MCF 10A (cell line): ENCODE measurements at regions not wholly inside any gene's neighbourhood (a gene's known extent, or its start where the extent isn't known, plus 50 kb on each side); places are given as distances from the start of the nearest gene placed in this dataset.

Experiments used
- BruUV-seq: library from RNA; stranded (reverse); fragments of 400-500 nt; replicated peaks from 2 replicates; lab custom pipeline; 2021; lab: Mats Ljungman, UMichigan
- CTCF ChIA-PET: fragments of 300-600 bp; sonication (Branson Sonifier 250); formaldehyde crosslinking; extraction: SDS; loops from one replicate; lab custom pipeline; 2021; ENCODE audit warnings: antibody characterized with exemption, inconsistent platforms; lab: Yijun Ruan, JAX
- POLR2A ChIA-PET: fragments of 300-600, 350-650 bp; sonication (Branson Sonifier 250); formaldehyde crosslinking; extraction: SDS; loops from one replicate; lab custom pipeline; 2020; ENCODE audit warnings: antibody characterized with exemption, inconsistent platforms; lab: Yijun Ruan, JAX
- DNase-seq: peaks from one replicate; pipeline ENCODE4 v3.0.0-alpha.2; 2018; ENCODE audit not compliant: unreplicated experiment
- H3K27ac Mint-ChIP-seq: one replicate; pipeline ENCODE4 v1.8.0; 2022; ENCODE audit warnings: mild to moderate bottlenecking, low read depth, mixed read lengths; ENCODE audit not compliant: unreplicated experiment
- H3K27me3 Mint-ChIP-seq: one replicate; pipeline ENCODE4 v1.8.0; 2022; ENCODE audit warnings: mixed read lengths; ENCODE audit not compliant: insufficient read depth, unreplicated experiment
- H3K36me3 Mint-ChIP-seq: one replicate; pipeline ENCODE4 v1.8.0; 2022; ENCODE audit warnings: mild to moderate bottlenecking, moderate library complexity, mixed read lengths; ENCODE audit not compliant: insufficient read depth, unreplicated experiment
- H3K4me1 Mint-ChIP-seq: one replicate; pipeline ENCODE4 v1.8.0; 2022; ENCODE audit warnings: mixed read lengths; ENCODE audit not compliant: insufficient read depth, unreplicated experiment
- H3K4me3 Mint-ChIP-seq: one replicate; pipeline ENCODE4 v1.8.0; 2022; ENCODE audit warnings: mild to moderate bottlenecking, moderate library complexity, mixed read lengths; ENCODE audit not compliant: unreplicated experiment
- H3K9me3 Mint-ChIP-seq: one replicate; pipeline ENCODE4 v1.8.0; 2022; ENCODE audit warnings: mixed read lengths; ENCODE audit not compliant: unreplicated experiment
- CTCF ChIP-seq: fragments of 200-600 bp; IDR thresholded peaks from one replicate; pipeline ENCODE4 v1.8.0; 2022; ENCODE audit warnings: antibody characterized with exemption, mild to moderate bottlenecking; ENCODE audit not compliant: unreplicated experiment
- intact Hi-C: fragments of 100-400 bp; cut with micrococcal nuclease; formaldehyde crosslinking; loops from 2 replicates; pipeline ENCODE4 v1.14.1; 2022

DNA sequence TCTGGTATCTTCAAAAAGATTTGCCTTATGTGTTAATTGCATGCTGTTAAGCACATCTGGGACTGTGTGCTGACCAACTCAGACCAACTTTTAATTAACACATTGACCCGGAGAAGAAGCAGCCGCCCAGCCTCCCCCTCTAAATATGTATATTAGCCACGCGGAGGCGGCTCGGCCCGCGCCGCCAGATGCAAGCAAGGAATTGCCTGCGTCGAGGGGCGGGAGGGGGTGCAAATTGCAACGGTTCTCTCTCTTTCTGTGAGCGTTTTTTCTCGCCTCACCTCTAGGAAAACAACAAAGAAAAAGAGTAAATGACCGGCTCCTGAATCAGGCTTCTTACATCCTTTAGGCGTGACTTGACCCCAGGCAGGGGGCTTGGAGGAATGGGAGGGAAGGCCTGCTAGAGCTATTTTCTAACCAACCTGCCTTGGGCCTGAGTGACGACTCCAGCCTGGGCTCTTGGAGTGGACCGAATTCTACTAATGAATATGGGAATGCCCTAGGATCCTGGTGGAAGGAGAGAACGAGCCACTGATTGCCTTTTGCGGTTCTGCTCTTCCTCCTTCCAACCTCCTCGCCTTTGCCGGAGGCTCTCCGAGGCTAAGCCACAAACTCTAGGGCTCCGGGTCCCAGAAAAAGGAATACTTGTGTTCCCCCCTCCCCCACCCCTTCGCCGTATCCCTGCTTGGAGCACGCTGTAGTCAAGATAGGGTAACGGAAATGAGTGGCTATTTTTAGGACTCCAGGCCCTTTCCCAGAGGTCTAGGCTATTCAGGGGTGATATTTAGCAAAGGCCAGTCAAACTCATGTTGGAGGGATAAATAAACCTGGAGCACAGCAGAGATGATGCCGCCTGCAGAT lies 417.0 kb upstream of the ESRRG start:
- ChIA-PET CTCF (interaction anchor here (0.6 kb wide), 1 partner anchor 14 kb away, joined by 3 read pairs; no protein-coding TSS in a partner anchor), POLR2A (no interaction called here)
- no peak overlapping the region for H3K27ac Mint-ChIP-seq

GRCh38 chr1:217139513-217139912 lies 416.3 kb upstream of the ESRRG start:
- Mint-ChIP-seq H3K9me3 (peaks cover 25% of the 10 kb centered on the region), H3K4me3 (no peak overlapping the region), H3K4me1 (peaks cover 5% of the 10 kb centered on the region), H3K36me3 (no peaks in the 10 kb centered on the region), H3K27me3 (no peaks in the 10 kb centered on the region), H3K27ac (no peak overlapping the region)
- intact Hi-C loops: no loop called here
- BruUV-seq: no TSS peak
- no peak for DNase-seq
- ChIA-PET POLR2A (no interaction called here), CTCF (interaction anchor here (0.6 kb wide), 1 partner anchor 15 kb away, joined by 3 read pairs; no protein-coding TSS in a partner anchor)
- no peak for TF ChIP-seq CTCF

More for the DNA sequence above, 417.0 kb upstream of the ESRRG start:
- H3K4me1 Mint-ChIP-seq: peaks cover 2% of the 10 kb centered on the region
- intact Hi-C loops: loop anchor here (5.0 kb wide), 1 partner anchor 47 kb away; no protein-coding TSS in a partner anchor
- TF ChIP-seq CTCF: no peak
- no peak overlapping the region for H3K4me3 Mint-ChIP-seq
- peaks cover 20% of the 10 kb centered on the region for H3K9me3 Mint-ChIP-seq
- no peak for DNase-seq
- no peaks in the 10 kb centered on the region for H3K36me3 Mint-ChIP-seq
- no TSS peak for BruUV-seq
- H3K27me3 Mint-ChIP-seq: no peaks in the 10 kb centered on the region

GRCh38 chr1:217138799-217139466 lies 415.7 kb upstream of the ESRRG start:
- Mint-ChIP-seq H3K4me3 (no peak overlapping the region), H3K36me3 (no peaks in the 10 kb centered on the region), H3K9me3 (peaks cover 25% of the 10 kb centered on the region), H3K27me3 (no peaks in the 10 kb centered on the region), H3K4me1 (peaks cover 5% of the 10 kb centered on the region), H3K27ac (no peak overlapping the region)
- ChIA-PET CTCF (interaction anchor here (0.6 kb wide), 1 partner anchor 15 kb away, joined by 3 read pairs; no protein-coding TSS in a partner anchor), POLR2A (no interaction called here)
- TF ChIP-seq CTCF: no peak
- no peak for DNase-seq
- intact Hi-C loops: no loop called here
- BruUV-seq: no TSS peak

GRCh38 chr1:217138173-217138765 lies 415.0 kb upstream of the ESRRG start:
- CTCF ChIA-PET: interaction anchor here (0.6 kb wide), 1 partner anchor 198 kb away, joined by 3 read pairs; no protein-coding TSS in a partner anchor
- H3K4me3 Mint-ChIP-seq: no peak overlapping the region
- no peak for TF ChIP-seq CTCF
- BruUV-seq: no TSS peak
- H3K27ac Mint-ChIP-seq: no peak overlapping the region
- H3K4me1 Mint-ChIP-seq: peaks cover 5% of the 10 kb centered on the region
- POLR2A ChIA-PET: no interaction called here
- DNase-seq: no peak
- H3K9me3 Mint-ChIP-seq: peaks cover 31% of the 10 kb centered on the region
- intact Hi-C loops: no loop called here
- H3K36me3 Mint-ChIP-seq: no peaks in the 10 kb centered on the region
- H3K27me3 Mint-ChIP-seq: no peaks in the 10 kb centered on the region
